GM23338 (cell line): ENCODE measurements at regions not wholly inside any gene's neighbourhood (a gene's known extent, or its start where the extent isn't known, plus 50 kb on each side); places are given as distances from the start of the nearest gene placed in this dataset.

Source experiments
- CREB1 ChIP-seq: fragments of 250-450 bp; sonication (Bioruptor Pico); IDR thresholded peaks from 2 replicates; pipeline ENCODE4 v1.5.0; 2020; ENCODE audit warnings: low read depth, mild to moderate bottlenecking, moderate library complexity
- EZH2phosphoT487 ChIP-seq: fragments of 200-600 bp; sonication (generic); IDR thresholded peaks from one replicate; pipeline ENCODE4 v1.8.1; 2018; ENCODE audit warnings: antibody characterized with exemption; ENCODE audit not compliant: unreplicated experiment
- JUNB ChIP-seq: IDR thresholded peaks from one replicate; pipeline ENCODE4 v1.6.1; 2016; ENCODE audit warnings: antibody characterized with exemption; ENCODE audit not compliant: unreplicated experiment
- POLR2AphosphoS5 ChIP-seq: IDR thresholded peaks from 2 replicates; pipeline ENCODE4 v1.6.1; 2016; ENCODE audit warnings: antibody characterized with exemption, low read depth
- TF ChIP-seq, protein P1 (sequence below), 2 experiments: fragments of 200-600 bp in 1 of 2; sonication (generic) in 1 of 2; conservative IDR thresholded peaks; 2 replicates each; pipeline versions ENCODE4 v1.5.1 to v1.6.1; 2016 to 2017; ENCODE audit warnings: antibody characterized with exemption in 2 of 2, low read depth in 2 of 2, mild to moderate bottlenecking in 2 of 2, moderate library complexity in 1 of 2

DNA sequence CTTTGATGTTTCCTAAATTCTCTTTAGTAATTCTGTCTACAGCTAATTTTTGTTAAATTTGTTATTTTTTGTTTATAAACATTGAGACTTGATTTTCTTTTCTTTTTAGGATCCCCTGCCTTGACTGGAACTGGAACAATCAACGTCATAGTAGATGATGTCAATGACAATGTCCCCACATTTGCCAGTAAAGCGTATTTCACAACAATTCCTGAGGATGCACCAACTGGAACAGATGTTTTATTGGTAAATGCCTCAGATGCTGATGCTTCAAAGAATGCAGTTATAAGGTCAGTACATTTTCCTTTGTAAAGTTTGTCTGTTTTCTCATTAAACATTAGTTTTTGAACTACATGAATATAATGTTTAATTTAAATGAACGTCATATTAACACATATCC is 119.4 kb downstream of the FAT4 start:
- TF ChIP-seq, protein P1, sequence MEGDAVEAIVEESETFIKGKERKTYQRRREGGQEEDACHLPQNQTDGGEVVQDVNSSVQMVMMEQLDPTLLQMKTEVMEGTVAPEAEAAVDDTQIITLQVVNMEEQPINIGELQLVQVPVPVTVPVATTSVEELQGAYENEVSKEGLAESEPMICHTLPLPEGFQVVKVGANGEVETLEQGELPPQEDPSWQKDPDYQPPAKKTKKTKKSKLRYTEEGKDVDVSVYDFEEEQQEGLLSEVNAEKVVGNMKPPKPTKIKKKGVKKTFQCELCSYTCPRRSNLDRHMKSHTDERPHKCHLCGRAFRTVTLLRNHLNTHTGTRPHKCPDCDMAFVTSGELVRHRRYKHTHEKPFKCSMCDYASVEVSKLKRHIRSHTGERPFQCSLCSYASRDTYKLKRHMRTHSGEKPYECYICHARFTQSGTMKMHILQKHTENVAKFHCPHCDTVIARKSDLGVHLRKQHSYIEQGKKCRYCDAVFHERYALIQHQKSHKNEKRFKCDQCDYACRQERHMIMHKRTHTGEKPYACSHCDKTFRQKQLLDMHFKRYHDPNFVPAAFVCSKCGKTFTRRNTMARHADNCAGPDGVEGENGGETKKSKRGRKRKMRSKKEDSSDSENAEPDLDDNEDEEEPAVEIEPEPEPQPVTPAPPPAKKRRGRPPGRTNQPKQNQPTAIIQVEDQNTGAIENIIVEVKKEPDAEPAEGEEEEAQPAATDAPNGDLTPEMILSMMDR (conservative IDR thresholded peaks at IDR 0.05; ENCODE audit: low read depth in 2 of 2), result no peak
- TF ChIP-seq EZH2phosphoT487, result no peak
- TF ChIP-seq JUNB, result no peak
- no peak for TF ChIP-seq POLR2AphosphoS5
- TF ChIP-seq CREB1 (CRISPR knock-in tag), result no peak
